Smooth muscle cell (in vitro differentiated cells): ENCODE measurements at regions not wholly inside any gene's neighbourhood (a gene's known extent, or its start where the extent isn't known, plus 50 kb on each side); places are given as distances from the start of the nearest gene placed in this dataset.

Experiments
- DNase-seq: peaks from one replicate; lab custom pipeline; 2025; ENCODE audit not compliant: unreplicated experiment; lab: John Stamatoyannopoulos, UW
- H2AFZ ChIP-seq: fragments of 200-600 bp; sonication (generic); 2 replicates; pipeline ENCODE4 v1.6.0; 2016; ENCODE audit warnings: antibody characterized with exemption, low read depth, mild to moderate bottlenecking
- H3F3A ChIP-seq: fragments of 200-600 bp; sonication (generic); 2 replicates; pipeline ENCODE4 v1.6.0; 2017; ENCODE audit warnings: antibody characterized with exemption, low read depth
- H3K27ac ChIP-seq: fragments of 200-600 bp; sonication (generic); 2 replicates; pipeline ENCODE4 v1.5.1; 2016; ENCODE audit warnings: low read depth, mild to moderate bottlenecking
- H3K27me3 ChIP-seq: fragments of 200-600 bp; sonication (generic); 2 replicates; pipeline ENCODE4 v1.6.1; 2016; ENCODE audit warnings: low read depth, mild to moderate bottlenecking
- H3K36me3 ChIP-seq: fragments of 200-600 bp; sonication (generic); 2 replicates; pipeline ENCODE4 v1.5.1; 2016; ENCODE audit warnings: low read depth
- H3K4me1 ChIP-seq: fragments of 200-600 bp; sonication (generic); 2 replicates; pipeline ENCODE4 v1.5.1; 2016; ENCODE audit warnings: low read depth
- H3K4me2 ChIP-seq: fragments of 200-600 bp; sonication (generic); 2 replicates; pipeline ENCODE4 v1.6.0; 2016; ENCODE audit warnings: mild to moderate bottlenecking
- H3K4me3 ChIP-seq: fragments of 200-600 bp; sonication (generic); 2 replicates; pipeline ENCODE4 v1.5.1; 2016; ENCODE audit warnings: mild to moderate bottlenecking
- H3K79me2 ChIP-seq: fragments of 200-600 bp; sonication (generic); 2 replicates; pipeline ENCODE4 v1.6.0; 2016; ENCODE audit warnings: low read depth, mild to moderate bottlenecking
- H3K9ac ChIP-seq: fragments of 200-600 bp; sonication (generic); 2 replicates; pipeline ENCODE4 v1.6.0; 2016; ENCODE audit warnings: low read depth
- H3K9me3 ChIP-seq: fragments of 200-600 bp; sonication (generic); replicated peaks from 2 replicates; pipeline ENCODE4 v1.5.1; 2016; ENCODE audit warnings: low read depth
- H4K20me1 ChIP-seq: fragments of 200-600 bp; sonication (generic); 2 replicates; pipeline ENCODE4 v1.6.0; 2016; ENCODE audit warnings: low read depth
- CTCF ChIP-seq: fragments of 200-600 bp; sonication (generic); IDR thresholded peaks from 2 replicates; pipeline ENCODE4 v1.5.1; 2017; ENCODE audit warnings: borderline replicate concordance, mild to moderate bottlenecking, antibody characterized with exemption; ENCODE audit not compliant: insufficient read depth, poor library complexity, severe bottlenecking
- WGBS: methylation state at CpG from one replicate; pipeline ENCODE4 v1.1.7; 2016; ENCODE audit warnings: low lambda C conversion rate; 5-methylcytosine and 5-hydroxymethylcytosine counted together

- 94% methylated on average over 2 of the region's 2 CpGs for WGBS
Observed at GRCh38 chr15:61621865-61622264, 392.8 kb upstream of the RORA start.

GRCh38 chr15:61621146-61621545, 392.0 kb upstream of the RORA start:
- Histone ChIP-seq H3K4me3 (no peak overlapping the region), H3K9me3 (no peaks in the 10 kb centered on the region), H3K4me1 (no peaks in the 10 kb centered on the region), H3F3A (no peaks in the 10 kb centered on the region), H3K4me2 (no peak overlapping the region), H3K27ac (no peak overlapping the region), H4K20me1 (no peaks in the 10 kb centered on the region), H3K79me2 (no peaks in the 10 kb centered on the region), H3K9ac (no peak overlapping the region), H3K36me3 (no peaks in the 10 kb centered on the region), H2AFZ (no peak overlapping the region), H3K27me3 (peaks cover 10% of the 10 kb centered on the region)
- DNase-seq: no peak
- WGBS: 4% methylated on average over 2 of the region's 2 CpGs
- peak; percentile 70 for TF ChIP-seq CTCF

More at GRCh38 chr15:61621865-61622264, 392.8 kb upstream of the RORA start:
- no peaks in the 10 kb centered on the region for H3K9me3 ChIP-seq
- no peaks in the 10 kb centered on the region for H3K79me2 ChIP-seq
- DNase-seq: no peak
- H2AFZ ChIP-seq: no peak overlapping the region
- H3F3A ChIP-seq: no peaks in the 10 kb centered on the region
- TF ChIP-seq CTCF: no peak
- H3K36me3 ChIP-seq: no peaks in the 10 kb centered on the region
- H3K4me3 ChIP-seq: no peak overlapping the region
- H3K4me1 ChIP-seq: no peaks in the 10 kb centered on the region
- H3K27me3 ChIP-seq: peaks cover 10% of the 10 kb centered on the region
- H3K4me2 ChIP-seq: no peak overlapping the region
- H3K9ac ChIP-seq: no peak overlapping the region
- no peaks in the 10 kb centered on the region for H4K20me1 ChIP-seq
- H3K27ac ChIP-seq: no peak overlapping the region

DNA sequence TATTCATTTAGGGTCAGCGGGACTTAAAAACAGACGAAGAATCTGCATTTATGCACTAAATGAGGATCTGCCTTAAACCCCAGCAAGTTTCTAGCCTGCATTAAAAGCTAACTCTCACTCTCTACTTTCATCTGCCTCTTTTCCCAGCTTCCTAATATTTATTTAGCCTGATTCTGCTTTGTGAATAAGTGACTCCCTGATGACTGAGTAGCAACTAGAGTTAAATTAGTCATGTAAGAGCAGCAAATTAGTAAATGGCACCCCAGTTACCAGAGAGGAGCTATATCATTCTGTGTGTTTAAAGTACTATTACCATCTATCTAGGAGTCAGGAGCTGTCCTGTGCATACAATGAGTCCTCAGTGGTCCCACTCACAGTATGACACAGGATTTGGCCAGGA, 391.0 kb upstream of the RORA start:
- WGBS: 94% methylated on average over 2 of the region's 2 CpGs
- TF ChIP-seq CTCF: no peak
- Histone ChIP-seq H3K4me2 (no peak overlapping the region), H3K4me1 (no peaks in the 10 kb centered on the region), H4K20me1 (no peaks in the 10 kb centered on the region), H3K9ac (no peak overlapping the region), H3K27ac (no peak overlapping the region), H2AFZ (no peak overlapping the region), H3K9me3 (no peaks in the 10 kb centered on the region), H3F3A (no peaks in the 10 kb centered on the region), H3K4me3 (no peak overlapping the region), H3K36me3 (no peaks in the 10 kb centered on the region), H3K79me2 (no peaks in the 10 kb centered on the region), H3K27me3 (peaks cover 10% of the 10 kb centered on the region)
- no peak for DNase-seq

DNA sequence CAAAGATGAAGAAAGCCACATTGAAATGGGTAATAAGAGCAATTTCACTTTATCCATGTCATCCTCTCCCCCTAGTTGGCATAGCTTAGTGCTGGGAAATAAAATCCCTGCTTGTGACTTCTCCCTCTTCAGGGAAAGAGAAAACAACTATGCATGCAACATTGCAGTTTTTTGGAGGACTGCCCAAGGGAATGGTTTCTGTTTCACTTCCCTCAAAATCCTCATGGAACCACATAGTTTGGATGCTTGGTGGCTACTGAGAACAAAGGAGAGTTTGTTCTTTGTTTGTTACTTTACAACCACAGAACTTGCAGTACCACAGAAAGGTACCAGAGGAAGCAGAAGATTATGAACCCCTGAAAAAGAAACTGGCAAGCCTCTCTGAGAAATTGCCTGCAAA, 384.6 kb upstream of the RORA start:
- H3K4me3 ChIP-seq: no peak overlapping the region
- no peaks in the 10 kb centered on the region for H3K9me3 ChIP-seq
- H3F3A ChIP-seq: no peaks in the 10 kb centered on the region
- no peak overlapping the region for H3K9ac ChIP-seq
- H2AFZ ChIP-seq: no peak overlapping the region
- H3K27ac ChIP-seq: no peak overlapping the region
- no peaks in the 10 kb centered on the region for H3K27me3 ChIP-seq
- no peaks in the 10 kb centered on the region for H3K36me3 ChIP-seq
- H3K4me2 ChIP-seq: no peak overlapping the region
- no peaks in the 10 kb centered on the region for H3K79me2 ChIP-seq
- H4K20me1 ChIP-seq: no peaks in the 10 kb centered on the region
- no peak for TF ChIP-seq CTCF
- H3K4me1 ChIP-seq: no peaks in the 10 kb centered on the region
- no peak for DNase-seq
